ENCODE measurements at regions not wholly inside any gene's neighbourhood (a gene's known extent, or its start where the extent isn't known, plus 50 kb on each side); places are given as distances from the start of the nearest gene placed in this dataset.
"Not testable (repeated sequence)": the region's sequence is repeated elsewhere in the genome, so short reads cannot be mapped to it uniquely, and the experiment has no call there.

DNA sequence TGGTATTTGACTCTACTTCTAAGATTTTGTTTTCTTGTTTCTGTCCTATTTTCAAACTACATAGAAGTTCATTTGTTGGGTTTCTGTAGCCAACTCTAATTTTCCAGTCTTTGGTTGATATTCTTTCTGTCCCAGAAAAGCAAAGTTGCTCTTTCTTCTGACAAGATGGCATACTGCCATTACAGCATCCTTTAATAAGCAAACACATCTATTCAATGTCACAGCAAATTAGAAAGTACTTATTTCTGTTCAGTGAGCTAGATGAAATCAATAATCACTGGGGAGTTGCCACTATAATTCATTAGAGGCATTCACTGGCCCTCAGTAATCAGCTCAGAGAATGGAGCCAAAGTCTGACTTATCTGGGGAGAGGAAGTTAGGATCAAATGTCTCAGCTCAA is 1258.0 kb upstream of the IGFBP7 start:
- no peak overlapping the region for H3K9ac ChIP-seq (ENCODE audit: low read depth, low read length)
- H3K9me3 ChIP-seq (replicated peaks; ENCODE audit: low read length), result no peaks in the 10 kb centered on the region
- no peak overlapping the region for H3K4me3 ChIP-seq (ENCODE audit: low read length)
- no peak overlapping the region for H3K4me2 ChIP-seq (ENCODE audit: low read length)
- no peaks in the 10 kb centered on the region for H3K27me3 ChIP-seq (ENCODE audit: control insufficient read depth, insufficient read depth, low read length)
- H3K4me1 ChIP-seq (ENCODE audit: control insufficient read depth, insufficient read depth, low read length), result no peaks in the 10 kb centered on the region
- H3K36me3 ChIP-seq (ENCODE audit: insufficient read depth, low read length), result no peaks in the 10 kb centered on the region

DNA sequence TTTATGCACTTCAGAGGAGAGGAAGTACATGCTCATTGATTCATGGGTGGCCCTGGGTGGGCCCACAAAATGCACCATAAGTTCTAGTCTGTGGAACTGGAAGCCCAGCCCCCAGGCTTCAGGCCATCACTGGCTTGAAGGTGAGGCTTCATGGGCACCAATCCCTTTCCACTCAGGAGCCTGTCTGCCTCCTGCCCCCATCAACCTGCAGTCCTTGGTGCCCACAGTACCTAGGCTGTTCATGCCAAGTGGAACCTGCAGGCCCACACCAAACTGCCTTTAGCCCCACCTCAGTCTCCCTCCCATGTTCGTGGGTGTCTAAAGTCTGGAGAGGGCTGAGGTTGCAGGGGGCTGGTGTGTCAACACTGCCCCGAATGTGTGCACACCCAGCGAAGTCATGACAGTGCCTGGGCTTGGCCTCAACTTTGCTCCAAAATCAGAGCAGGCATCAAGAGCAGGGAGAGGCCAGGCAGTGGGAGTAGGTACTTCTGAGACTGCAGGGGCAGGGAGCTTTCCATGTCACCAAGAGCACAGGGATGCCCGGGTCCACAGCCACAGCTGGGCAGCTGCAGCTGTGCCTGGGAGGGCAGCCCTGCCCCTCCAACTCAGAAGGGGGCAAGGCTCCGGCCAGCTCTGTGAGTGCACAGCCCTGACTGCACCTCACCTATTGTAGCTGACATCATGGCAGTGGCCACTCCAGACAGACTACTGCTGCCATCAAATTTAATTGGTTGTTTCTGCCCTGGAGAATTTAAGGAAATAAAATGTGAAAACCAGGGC is 1250.4 kb upstream of the IGFBP7 start:
- peaks cover 12% of the 10 kb centered on the region for H3K9me3 ChIP-seq (replicated peaks; ENCODE audit: low read length)

DNA sequence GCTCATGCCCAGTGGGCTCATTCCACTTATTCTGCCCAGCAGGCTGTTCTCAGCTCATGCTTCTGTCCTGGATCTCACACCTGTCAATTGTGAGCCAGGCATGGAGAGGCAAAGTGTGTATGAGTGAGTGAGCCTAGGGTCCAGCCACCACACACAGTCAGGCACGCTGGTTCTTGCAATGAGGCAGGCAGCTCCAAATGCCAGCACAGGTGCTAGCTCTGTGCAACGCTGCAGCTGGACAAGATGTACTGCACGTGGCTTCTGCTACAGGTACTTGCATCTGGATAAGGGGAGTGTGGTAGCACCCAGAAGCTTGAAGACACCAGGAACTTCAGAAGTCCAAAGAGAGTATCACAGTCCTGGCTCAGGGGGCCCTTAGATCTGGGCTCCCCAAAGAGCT is 1249.4 kb upstream of the IGFBP7 start:
- no peak overlapping the region for H3K4me3 ChIP-seq (ENCODE audit: low read length)
- H3K9me3 ChIP-seq (replicated peaks; ENCODE audit: low read length), result peaks cover 15% of the 10 kb centered on the region
- H3K36me3 ChIP-seq (ENCODE audit: insufficient read depth, low read length), result no peaks in the 10 kb centered on the region
- no peaks in the 10 kb centered on the region for H3K27me3 ChIP-seq (ENCODE audit: control insufficient read depth, insufficient read depth, low read length)
- H3K4me2 ChIP-seq (ENCODE audit: low read length), result no peak overlapping the region
- no peaks in the 10 kb centered on the region for H3K4me1 ChIP-seq (ENCODE audit: control insufficient read depth, insufficient read depth, low read length)
- no peak overlapping the region for H3K9ac ChIP-seq (ENCODE audit: low read depth, low read length)

More for the DNA sequence above, 1250.4 kb upstream of the IGFBP7 start:
- Histone ChIP-seq H3K4me2 (ENCODE audit: low read length) (no peak overlapping the region), H3K4me3 (ENCODE audit: low read length) (no peak overlapping the region), H3K36me3 (ENCODE audit: insufficient read depth, low read length) (no peaks in the 10 kb centered on the region), H3K27me3 (ENCODE audit: control insufficient read depth, insufficient read depth, low read length) (no peaks in the 10 kb centered on the region), H3K4me1 (ENCODE audit: control insufficient read depth, insufficient read depth, low read length) (no peaks in the 10 kb centered on the region), H3K9ac (ENCODE audit: low read depth, low read length) (no peak overlapping the region)

DNA sequence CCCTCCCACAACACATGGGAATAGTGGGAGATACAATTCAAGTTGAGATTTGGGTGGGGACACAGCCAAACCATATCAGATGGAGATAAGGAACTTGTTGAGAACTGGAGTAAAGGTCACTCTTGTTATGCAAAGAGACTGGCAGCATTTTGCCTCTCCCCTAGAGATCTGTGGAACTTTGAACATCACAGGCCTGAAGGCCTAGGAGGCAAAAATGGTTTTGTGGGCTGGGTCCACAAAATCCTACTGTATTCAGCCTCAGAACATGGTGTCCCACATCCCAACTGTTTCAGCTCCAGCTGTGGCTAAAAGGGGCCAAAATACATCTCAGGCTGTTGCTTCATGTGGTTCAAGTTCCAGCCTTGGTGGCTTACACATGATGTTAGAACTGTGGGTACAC is 1247.8 kb upstream of the IGFBP7 start:
- Histone ChIP-seq H3K4me2 (ENCODE audit: low read length) (no peak overlapping the region), H3K36me3 (ENCODE audit: insufficient read depth, low read length) (no peaks in the 10 kb centered on the region), H3K4me3 (ENCODE audit: low read length) (no peak overlapping the region), H3K27me3 (ENCODE audit: control insufficient read depth, insufficient read depth, low read length) (no peaks in the 10 kb centered on the region), H3K9me3 (replicated peaks; ENCODE audit: low read length) (peaks cover 15% of the 10 kb centered on the region), H3K4me1 (ENCODE audit: control insufficient read depth, insufficient read depth, low read length) (no peaks in the 10 kb centered on the region), H3K9ac (ENCODE audit: low read depth, low read length) (no peak overlapping the region)

DNA sequence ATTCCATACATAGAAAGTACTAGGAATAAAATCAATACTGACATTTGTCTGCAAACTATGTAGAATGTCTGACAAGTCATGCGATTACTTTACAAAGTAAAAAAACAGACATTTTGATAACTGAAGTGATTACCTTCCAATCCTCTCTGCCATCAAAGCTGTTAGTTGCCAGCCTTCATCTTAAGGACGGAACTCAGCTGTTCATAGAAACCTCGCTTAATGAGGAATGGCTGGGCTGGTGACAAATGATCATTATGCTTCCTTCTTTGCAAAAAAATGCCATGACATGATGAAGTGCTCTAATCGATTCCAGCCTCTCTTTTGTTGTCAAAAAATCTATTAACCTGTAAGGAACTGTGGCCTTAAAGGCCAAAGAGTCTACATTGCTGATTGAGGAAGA is 1214.9 kb upstream of the IGFBP7 start:
- Histone ChIP-seq H3K36me3 (ENCODE audit: insufficient read depth, low read length) (no peaks in the 10 kb centered on the region), H3K9me3 (replicated peaks; ENCODE audit: low read length) (no peaks in the 10 kb centered on the region), H3K4me2 (ENCODE audit: low read length) (no peak overlapping the region), H3K4me1 (ENCODE audit: control insufficient read depth, insufficient read depth, low read length) (no peaks in the 10 kb centered on the region), H3K4me3 (ENCODE audit: low read length) (no peak overlapping the region), H3K27me3 (ENCODE audit: control insufficient read depth, insufficient read depth, low read length) (no peaks in the 10 kb centered on the region), H3K9ac (ENCODE audit: low read depth, low read length) (no peak overlapping the region)

DNA sequence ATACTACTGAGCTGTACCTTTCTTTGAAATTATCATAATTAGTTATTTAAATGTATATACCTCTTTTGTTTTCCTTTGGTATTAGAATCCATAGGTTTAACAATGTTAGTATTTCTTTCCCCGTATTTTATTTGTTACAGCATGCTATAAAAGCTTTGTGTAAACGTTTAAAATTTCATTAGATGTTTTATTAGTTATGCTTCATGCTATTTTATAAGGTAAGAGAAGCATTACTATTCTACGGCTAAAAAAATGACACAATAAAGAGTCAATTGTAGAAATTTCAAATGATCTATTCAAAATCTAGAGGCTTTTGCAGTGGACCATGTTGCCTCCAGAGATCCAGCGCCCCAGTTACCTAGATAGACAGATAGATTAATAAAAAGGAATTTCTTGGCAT is 1203.3 kb upstream of the IGFBP7 start:
- H3K4me3 ChIP-seq (ENCODE audit: low read length), result no peak overlapping the region
- no peaks in the 10 kb centered on the region for H3K36me3 ChIP-seq (ENCODE audit: insufficient read depth, low read length)
- no peaks in the 10 kb centered on the region for H3K4me1 ChIP-seq (ENCODE audit: control insufficient read depth, insufficient read depth, low read length)
- H3K9ac ChIP-seq (ENCODE audit: low read depth, low read length), result no peak overlapping the region
- no peak overlapping the region for H3K4me2 ChIP-seq (ENCODE audit: low read length)
- no peaks in the 10 kb centered on the region for H3K27me3 ChIP-seq (ENCODE audit: control insufficient read depth, insufficient read depth, low read length)
- H3K9me3 ChIP-seq (replicated peaks; ENCODE audit: low read length), result no peaks in the 10 kb centered on the region

DNA sequence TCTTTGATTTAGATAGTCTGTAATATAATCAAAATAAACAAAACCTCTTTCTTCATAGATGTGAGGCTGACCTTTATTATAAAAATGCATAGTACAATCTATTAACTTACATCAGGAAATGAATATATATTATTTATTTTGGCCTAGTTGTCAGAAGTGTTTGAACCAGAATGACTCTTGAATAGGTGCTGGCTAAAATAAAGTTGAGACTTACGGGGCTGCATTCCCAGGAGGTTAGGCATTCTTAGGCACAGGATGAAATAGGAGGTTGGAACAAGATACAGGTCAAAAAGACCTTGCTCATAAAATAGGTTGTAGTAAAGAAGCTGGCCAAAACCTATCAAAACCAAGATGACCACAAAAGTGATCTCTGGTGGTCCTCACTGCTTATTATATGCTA is 1193.3 kb upstream of the IGFBP7 start:
- no peaks in the 10 kb centered on the region for H3K4me1 ChIP-seq (ENCODE audit: control insufficient read depth, insufficient read depth, low read length)
- H3K4me3 ChIP-seq (ENCODE audit: low read length), result no peak overlapping the region
- H3K36me3 ChIP-seq (ENCODE audit: insufficient read depth, low read length), result no peaks in the 10 kb centered on the region
- no peak overlapping the region for H3K4me2 ChIP-seq (ENCODE audit: low read length)
- H3K27me3 ChIP-seq (ENCODE audit: control insufficient read depth, insufficient read depth, low read length), result no peaks in the 10 kb centered on the region
- no peaks in the 10 kb centered on the region for H3K9me3 ChIP-seq (replicated peaks; ENCODE audit: low read length)
- H3K9ac ChIP-seq (ENCODE audit: low read depth, low read length), result no peak overlapping the region

DNA sequence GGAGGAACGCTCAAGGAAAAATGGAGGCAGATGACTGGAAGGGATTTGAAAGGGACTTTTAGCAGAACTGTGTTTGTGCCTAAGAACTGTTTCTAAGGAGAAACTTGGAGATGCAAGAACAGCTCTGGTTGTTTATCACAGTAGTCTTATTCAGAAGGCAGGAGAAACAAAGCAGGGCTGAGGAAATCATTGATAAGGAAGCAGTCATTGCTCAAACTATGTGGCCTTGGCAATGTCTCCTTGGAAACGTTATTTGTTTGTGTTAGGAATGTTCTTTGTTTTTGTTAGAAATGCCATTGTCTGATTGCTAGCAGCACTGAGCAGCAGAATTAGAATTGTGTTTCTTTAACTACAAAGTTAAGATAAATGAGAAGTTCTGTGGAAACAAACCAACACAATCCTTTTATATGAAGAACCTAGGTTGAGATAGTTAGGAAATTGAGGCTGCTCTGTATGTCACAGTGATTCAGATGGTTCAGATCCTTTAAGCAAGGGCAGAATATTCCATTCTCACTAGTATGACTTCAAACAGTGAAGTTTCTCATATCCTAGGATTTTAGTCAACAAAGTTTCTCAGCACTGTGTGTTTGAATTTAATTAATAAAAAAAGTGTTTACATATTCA is 1191.3 kb upstream of the IGFBP7 start:
- no peak overlapping the region for H3K4me3 ChIP-seq (ENCODE audit: low read length)
- no peaks in the 10 kb centered on the region for H3K27me3 ChIP-seq (ENCODE audit: control insufficient read depth, insufficient read depth, low read length)
- no peak overlapping the region for H3K9ac ChIP-seq (ENCODE audit: low read depth, low read length)
- no peaks in the 10 kb centered on the region for H3K4me1 ChIP-seq (ENCODE audit: control insufficient read depth, insufficient read depth, low read length)
- H3K4me2 ChIP-seq (ENCODE audit: low read length), result no peak overlapping the region
- H3K9me3 ChIP-seq (replicated peaks; ENCODE audit: low read length), result peaks cover 3% of the 10 kb centered on the region
- H3K36me3 ChIP-seq (ENCODE audit: insufficient read depth, low read length), result no peaks in the 10 kb centered on the region

DNA sequence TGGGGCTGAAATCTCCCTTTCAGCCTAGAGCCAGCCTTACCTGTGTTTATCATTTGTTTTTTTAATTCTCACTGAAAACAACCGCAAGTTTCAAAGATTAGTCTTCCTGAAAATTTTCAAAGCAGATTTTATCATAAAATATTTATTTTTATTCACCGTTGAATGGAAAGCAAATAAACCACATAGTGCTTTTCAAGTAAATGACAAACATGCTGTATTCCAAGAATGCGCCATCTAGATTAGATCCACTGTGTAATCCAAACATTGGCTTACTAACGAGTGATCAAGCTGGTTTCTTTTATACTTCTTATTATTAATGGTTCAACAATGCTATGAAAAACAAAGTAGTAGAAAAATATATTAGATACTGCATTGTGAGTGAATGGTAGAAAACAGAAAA is 1176.2 kb upstream of the IGFBP7 start:
- Histone ChIP-seq H3K4me3 (ENCODE audit: low read length) (no peak overlapping the region), H3K4me1 (ENCODE audit: control insufficient read depth, insufficient read depth, low read length) (no peaks in the 10 kb centered on the region), H3K4me2 (ENCODE audit: low read length) (no peak overlapping the region), H3K36me3 (ENCODE audit: insufficient read depth, low read length) (no peaks in the 10 kb centered on the region), H3K9ac (ENCODE audit: low read depth, low read length) (no peak overlapping the region), H3K27me3 (ENCODE audit: control insufficient read depth, insufficient read depth, low read length) (no peaks in the 10 kb centered on the region), H3K9me3 (replicated peaks; ENCODE audit: low read length) (no peaks in the 10 kb centered on the region)

DNA sequence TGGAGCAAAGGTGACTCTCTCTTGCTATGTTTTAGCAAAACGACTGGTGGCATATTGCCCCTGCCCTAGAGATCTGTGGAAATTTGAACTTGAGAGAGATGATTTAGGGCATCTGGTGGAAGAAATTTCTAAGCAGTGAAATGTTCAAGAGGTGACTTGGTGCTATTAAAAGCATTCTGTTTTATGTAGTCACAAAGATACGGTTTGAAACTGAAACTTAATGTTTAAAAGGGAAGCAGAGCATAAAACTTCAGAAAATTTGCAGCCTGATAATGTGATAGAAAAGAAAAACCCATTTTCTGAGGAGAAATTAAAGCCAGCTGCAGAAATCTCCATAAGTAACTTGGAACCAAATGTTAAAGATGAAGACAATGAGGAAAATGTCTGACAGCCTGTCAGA is 1170.7 kb upstream of the IGFBP7 start:
- not testable (repeated sequence) for H3K36me3 ChIP-seq (ENCODE audit: insufficient read depth, low read length); H3K9ac ChIP-seq (ENCODE audit: low read depth, low read length); H3K4me2 ChIP-seq (ENCODE audit: low read length); H3K4me3 ChIP-seq (ENCODE audit: low read length); H3K9me3 ChIP-seq (replicated peaks; ENCODE audit: low read length); H3K4me1 ChIP-seq (ENCODE audit: control insufficient read depth, insufficient read depth, low read length); H3K27me3 ChIP-seq (ENCODE audit: control insufficient read depth, insufficient read depth, low read length)

DNA sequence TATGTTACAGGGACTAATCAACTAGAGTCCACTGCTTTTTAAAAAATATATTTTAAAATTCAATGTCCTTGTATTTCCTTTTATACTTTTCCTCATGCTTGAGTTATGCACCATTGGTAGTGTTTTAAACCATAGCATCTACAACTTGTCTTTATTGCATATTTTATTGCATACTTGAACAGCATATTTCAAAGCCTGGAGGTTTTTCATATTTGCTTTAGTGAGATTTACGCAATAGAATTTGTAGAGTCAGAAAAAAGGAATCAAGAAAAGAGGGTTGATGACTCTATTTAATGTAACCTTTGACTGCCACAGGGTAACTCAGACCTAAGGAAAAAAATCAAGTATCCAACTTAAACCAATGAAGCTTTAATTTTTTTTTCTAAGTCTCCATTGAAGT is 1165.7 kb upstream of the IGFBP7 start:
- no peak overlapping the region for H3K4me2 ChIP-seq (ENCODE audit: low read length)
- H3K4me1 ChIP-seq (ENCODE audit: control insufficient read depth, insufficient read depth, low read length), result no peaks in the 10 kb centered on the region
- H3K36me3 ChIP-seq (ENCODE audit: insufficient read depth, low read length), result no peaks in the 10 kb centered on the region
- H3K27me3 ChIP-seq (ENCODE audit: control insufficient read depth, insufficient read depth, low read length), result no peaks in the 10 kb centered on the region
- H3K9ac ChIP-seq (ENCODE audit: low read depth, low read length), result no peak overlapping the region
- H3K9me3 ChIP-seq (replicated peaks; ENCODE audit: low read length), result no peaks in the 10 kb centered on the region
- no peak overlapping the region for H3K4me3 ChIP-seq (ENCODE audit: low read length)

DNA sequence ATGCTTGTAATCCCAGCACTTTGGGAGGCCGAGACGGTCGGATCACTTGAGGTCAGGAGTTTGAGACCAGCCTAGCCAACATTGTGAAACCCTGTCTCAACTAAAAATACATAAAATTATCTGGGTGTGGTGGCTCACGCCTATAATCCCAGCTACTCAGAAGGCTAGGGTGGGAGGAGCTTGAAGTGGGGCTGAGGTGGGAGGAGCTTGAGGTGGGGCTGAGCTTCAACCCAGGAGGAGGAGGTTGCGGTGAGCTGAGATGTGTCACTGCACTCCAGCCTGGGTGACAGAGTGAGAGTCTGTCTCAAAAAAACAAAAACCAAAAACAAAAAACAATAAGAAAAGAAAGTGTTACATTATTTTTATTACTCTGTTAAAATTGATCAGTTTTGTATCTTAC is 1164.4 kb upstream of the IGFBP7 start:
- Histone ChIP-seq H3K9me3 (replicated peaks; ENCODE audit: low read length) (no peaks in the 10 kb centered on the region), H3K4me1 (ENCODE audit: control insufficient read depth, insufficient read depth, low read length) (no peaks in the 10 kb centered on the region), H3K9ac (ENCODE audit: low read depth, low read length) (no peak overlapping the region), H3K4me3 (ENCODE audit: low read length) (no peak overlapping the region), H3K36me3 (ENCODE audit: insufficient read depth, low read length) (no peaks in the 10 kb centered on the region), H3K27me3 (ENCODE audit: control insufficient read depth, insufficient read depth, low read length) (no peaks in the 10 kb centered on the region), H3K4me2 (ENCODE audit: low read length) (no peak overlapping the region)
